ENCODE measurements at regions not wholly inside any gene's neighbourhood (a gene's known extent, or its start where the extent isn't known, plus 50 kb on each side); places are given as distances from the start of the nearest gene placed in this dataset.

DNA sequence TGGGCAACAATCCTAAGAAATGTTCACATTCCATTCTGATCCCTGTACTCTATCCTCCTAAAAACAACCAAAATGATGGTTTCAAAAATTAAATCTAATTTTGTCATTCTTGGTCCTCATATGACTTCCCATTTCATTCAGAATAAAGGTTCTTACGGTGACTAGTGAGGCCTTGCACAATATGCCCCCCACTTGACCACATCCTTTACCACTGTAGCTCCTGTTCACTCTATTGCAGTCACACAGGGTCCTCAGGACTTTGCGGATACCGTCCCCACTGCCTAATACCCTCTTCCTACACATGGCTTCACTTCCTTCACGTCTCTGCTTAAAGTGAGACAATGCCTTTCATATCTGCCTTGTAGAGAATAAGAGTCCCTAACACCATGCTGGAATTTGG lies 1058.7 kb upstream of the KLHL29 start:
- TF ChIP-seq, protein P1, sequence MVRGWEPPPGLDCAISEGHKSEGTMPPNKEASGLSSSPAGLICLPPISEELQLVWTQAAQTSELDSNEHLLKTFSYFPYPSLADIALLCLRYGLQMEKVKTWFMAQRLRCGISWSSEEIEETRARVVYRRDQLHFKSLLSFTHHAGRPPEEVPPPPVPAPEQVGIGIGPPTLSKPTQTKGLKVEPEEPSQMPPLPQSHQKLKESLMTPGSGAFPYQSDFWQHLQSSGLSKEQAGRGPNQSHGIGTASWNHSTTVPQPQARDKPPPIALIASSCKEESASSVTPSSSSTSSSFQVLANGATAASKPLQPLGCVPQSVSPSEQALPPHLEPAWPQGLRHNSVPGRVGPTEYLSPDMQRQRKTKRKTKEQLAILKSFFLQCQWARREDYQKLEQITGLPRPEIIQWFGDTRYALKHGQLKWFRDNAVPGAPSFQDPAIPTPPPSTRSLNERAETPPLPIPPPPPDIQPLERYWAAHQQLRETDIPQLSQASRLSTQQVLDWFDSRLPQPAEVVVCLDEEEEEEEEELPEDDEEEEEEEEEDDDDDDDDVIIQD (CRISPR knock-in tag; IDR thresholded peaks at IDR 0.05; ENCODE audit: low read depth) = no peak
- no peak for TF ChIP-seq ZNF317 (CRISPR knock-in tag; IDR thresholded peaks at IDR 0.05)
- TF ChIP-seq ZNF546 (CRISPR knock-in tag; conservative IDR thresholded peaks at IDR 0.05) = no peak
- TF ChIP-seq TCF7L2 (IDR thresholded peaks at IDR 0.05; ENCODE audit: low read depth, low read length) = no peak
- TF ChIP-seq, protein P2, sequence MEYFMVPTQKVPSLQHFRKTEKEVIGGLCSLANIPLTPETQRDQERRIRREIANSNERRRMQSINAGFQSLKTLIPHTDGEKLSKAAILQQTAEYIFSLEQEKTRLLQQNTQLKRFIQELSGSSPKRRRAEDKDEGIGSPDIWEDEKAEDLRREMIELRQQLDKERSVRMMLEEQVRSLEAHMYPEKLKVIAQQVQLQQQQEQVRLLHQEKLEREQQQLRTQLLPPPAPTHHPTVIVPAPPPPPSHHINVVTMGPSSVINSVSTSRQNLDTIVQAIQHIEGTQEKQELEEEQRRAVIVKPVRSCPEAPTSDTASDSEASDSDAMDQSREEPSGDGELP (IDR thresholded peaks at IDR 0.05; ENCODE audit: borderline replicate concordance, low read depth) = no peak

Measured in HepG2 (cell line).